CD4-positive, alpha-beta T cell treated with Interleukin-2 at 100 ng/mL for 4 hours (primary cell): ENCODE measurements at regions not wholly inside any gene's neighbourhood (a gene's known extent, or its start where the extent isn't known, plus 50 kb on each side); places are given as distances from the start of the nearest gene placed in this dataset.
"Not testable (repeated sequence)": the region's sequence is repeated elsewhere in the genome, so short reads cannot be mapped to it uniquely, and the experiment has no call there.

ENCODE experiments used
- DNase-seq: peaks from one replicate; pipeline ENCODE4 v3.0.0-alpha.2; 2020; ENCODE audit warnings: low spot score

DNA sequence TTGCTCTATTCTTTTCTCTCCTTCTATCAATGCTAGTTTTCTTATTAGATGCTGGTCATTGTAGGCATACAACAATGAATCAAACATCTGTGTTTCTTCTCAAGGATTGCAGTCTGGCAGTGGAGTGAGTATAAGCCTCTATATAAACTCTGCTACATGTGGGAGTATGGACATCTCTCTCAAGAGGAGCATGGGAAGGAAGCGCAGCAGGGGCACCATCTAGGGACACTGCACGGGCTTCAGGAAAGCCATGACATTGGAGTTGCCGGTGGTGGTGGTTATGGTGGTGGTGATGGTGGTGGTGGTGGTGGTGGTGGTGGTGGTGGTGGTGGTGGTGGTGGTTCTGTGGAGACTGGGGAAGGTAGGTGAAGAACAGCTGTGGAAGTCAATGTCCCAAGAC is 462.6 kb downstream of the RNF144A start:
- DNase-seq, result no peak

DNA sequence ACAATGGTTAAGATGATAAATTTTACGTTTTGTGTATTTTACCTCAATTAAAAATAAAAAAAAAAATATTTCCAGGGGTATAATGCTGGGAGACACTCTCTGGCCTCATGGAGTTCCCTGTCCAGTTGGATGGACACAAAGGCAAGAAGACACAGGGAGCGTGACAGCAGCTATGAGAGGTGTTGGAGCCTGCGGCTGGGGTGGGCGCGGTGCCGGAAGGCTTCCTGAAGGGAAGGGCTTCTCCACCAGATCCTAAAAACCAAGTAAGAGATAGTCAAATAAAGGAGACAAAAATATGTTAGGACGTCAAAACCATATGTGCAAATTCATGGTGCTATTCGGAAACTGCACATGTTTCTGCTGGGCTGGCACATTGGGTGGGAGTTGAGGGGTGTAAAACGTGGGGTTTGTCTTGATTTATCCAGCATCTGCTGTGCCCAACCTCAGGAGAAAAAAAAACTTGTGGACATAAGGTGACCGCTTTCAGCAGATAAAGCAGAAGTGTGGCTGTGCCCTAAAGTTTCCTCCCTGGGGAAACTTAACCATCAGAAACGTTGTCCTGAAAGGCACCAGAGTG is 467.6 kb downstream of the RNF144A start:
- no peak for DNase-seq

DNA sequence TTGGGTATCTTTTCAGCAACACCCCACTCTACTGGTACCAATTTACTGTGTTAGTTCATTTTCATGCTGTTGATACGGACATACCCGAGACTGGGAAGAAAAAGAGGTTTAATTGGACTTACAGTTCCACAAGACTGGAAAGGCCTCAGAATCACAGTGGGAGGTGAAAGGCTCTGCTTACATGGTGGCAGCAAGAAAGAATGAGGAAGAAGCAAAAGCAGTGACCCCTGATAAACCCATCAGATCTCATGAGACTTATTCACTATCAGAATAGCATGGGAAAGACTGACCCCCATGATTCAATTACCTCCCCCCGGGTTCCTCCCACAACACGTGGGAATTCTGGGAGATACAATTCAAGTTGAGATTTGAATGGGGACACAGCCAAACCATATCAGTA is 473.1 kb downstream of the RNF144A start:
- not testable (repeated sequence) for DNase-seq

DNA sequence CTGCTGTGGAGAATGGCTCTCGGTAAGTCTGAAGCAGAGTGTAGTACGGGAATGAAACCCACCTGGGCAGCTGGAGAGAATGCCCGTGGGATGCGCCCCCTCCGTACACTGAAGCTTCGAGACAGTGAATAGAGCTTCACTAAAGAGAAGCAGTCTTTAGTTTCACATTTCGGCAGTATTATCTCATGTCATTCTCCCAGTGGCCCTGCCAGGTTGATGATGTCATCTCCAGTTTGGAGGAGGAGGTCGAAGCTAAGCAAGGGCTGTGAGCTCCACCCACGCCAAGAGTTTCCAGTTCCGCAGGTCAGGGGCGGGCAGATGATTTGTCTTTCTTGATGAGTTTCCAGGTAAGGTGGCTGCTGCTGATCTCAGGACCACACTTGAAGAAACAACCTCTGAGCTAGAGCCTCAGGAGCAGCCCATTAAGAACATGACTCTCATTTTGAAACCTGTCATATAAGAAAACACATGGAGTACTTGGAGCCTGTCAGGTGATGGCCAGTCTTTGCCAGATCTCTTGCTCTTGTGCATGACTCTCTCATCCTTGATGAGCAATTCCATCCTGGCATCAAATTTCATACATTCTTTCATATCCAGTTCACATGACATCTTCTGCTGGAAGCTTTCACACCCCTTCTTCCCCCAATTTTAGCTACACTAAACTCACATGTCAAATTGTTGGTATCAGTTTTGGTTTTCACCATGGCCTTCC is 475.0 kb downstream of the RNF144A start:
- DNase-seq, result no peak

DNA sequence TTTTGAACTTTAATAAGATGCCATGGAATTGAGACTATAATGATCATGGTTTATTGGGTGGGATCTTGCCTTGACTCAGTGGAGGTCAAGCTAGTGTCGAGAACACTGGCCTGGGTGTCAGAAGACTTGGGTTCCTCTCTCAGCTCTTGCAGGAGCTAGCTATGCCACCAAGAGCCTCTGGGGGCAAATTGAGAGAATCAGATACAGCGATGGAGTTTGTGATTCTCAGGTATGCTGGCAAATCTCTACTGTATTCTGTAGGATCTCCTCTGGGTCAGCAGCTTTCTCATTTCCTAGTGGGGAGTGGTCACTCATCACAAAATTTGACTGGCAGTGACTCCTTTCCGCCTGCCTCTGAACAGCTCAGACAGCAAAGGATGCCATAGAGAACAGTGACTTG is 477.0 kb downstream of the RNF144A start:
- no peak for DNase-seq

DNA sequence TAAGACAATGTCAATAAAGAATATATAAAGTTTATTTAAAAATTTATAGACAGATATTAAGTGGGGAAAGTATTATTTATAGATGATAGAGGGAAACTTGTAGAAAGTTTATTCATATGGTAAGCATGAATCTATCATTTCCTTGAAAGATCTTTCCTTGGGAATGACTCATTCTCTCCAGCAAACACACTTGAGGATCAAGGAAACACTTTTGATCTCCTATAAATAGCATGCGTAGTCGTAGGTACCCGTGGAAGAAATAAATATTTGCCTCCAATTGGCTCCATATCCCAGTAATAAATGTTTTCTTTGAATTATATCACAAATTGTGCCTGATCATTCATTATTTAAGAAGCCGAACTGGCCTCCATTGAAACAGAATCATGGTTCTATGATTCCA is 483.4 kb downstream of the RNF144A start:
- no peak for DNase-seq

DNA sequence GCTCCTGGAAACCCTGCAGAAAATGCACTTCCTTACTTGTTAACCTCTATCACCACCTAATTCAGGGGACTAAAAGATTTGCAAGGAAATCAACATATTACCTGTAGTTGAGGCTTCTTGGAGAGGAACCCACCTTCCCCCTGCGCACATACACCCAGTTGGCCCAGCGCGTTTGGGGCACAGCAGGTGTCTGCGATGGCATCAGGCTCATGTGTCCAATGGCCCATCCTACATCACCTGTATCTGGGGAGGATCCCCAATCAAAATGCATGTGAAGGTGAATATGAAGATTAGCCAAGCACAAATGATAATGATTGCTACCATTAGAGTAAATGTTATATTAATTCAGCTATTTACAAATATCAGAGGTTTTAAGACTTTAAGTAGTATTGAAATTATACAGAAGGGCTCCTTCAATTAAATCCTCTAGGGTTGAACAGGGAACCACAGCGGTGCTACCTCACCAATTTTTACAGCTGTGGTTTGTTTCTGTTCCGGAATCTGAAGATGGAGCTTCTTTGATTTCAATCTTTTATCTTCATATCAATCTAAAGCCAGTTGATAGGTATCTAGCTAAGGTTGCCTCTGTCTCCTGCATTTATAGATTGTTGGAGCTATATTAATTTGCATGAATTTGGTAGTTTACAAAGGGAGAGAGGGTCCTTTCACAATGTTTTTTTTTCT is 486.0 kb downstream of the RNF144A start:
- DNase-seq, result no peak

DNA sequence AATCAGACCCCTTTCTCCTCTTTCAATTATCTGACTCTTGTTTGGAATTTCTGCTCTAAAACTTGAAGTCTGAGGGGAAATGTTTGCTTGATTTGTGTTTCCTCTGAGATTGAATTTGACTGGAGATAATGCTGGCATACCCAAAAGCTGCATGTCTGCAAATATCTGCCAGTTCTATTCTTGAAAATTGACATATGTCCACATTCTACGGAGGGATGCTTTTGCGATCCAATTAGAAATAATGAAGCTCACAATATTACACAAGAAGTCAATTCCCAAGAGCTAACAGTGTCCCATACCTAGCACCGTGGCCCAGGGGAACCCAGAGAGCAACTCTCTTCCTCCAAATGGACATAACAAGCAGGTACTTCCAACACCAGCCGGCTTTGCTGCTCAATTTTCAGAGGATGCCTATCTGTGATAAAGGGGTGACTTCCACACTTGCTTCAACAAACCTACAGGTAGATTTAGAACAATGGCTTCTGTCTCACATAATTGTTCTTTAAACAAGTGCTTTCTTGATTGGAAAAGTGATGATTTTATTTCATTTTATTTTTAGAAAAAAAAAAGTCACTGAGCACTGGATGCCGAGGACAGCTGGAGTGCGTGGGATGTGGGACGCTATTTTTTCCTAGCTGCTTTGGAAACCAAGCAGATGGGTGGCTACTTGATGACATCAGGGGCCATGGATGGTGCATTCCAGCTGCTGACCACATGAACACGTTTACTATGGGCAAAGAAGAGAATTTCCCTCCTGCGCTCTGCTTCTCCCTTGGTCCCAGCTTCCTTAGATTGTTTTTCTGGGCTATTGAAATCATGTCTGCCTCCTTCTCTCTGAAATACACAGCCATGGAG is 488.9 kb downstream of the RNF144A start:
- DNase-seq, result no peak

DNA sequence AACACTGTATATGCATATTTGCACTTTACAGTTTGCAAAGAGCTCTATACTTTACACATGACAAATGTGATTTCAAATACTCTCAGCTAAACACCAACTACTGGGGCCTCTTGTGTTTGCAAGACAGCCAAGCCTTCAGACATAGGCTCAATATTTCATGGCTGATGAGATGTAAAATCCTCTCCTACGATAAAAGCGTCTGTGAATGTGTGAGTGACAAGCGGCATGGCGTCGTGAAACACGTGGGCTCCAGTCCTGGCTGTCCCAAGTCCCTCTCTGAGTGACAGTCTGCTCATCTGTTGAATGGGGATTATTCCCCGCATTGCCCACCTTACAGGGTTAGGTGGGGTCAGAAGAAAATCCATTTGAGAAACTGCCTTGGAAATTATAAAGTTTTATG is 489.8 kb downstream of the RNF144A start:
- DNase-seq, result no peak

DNA sequence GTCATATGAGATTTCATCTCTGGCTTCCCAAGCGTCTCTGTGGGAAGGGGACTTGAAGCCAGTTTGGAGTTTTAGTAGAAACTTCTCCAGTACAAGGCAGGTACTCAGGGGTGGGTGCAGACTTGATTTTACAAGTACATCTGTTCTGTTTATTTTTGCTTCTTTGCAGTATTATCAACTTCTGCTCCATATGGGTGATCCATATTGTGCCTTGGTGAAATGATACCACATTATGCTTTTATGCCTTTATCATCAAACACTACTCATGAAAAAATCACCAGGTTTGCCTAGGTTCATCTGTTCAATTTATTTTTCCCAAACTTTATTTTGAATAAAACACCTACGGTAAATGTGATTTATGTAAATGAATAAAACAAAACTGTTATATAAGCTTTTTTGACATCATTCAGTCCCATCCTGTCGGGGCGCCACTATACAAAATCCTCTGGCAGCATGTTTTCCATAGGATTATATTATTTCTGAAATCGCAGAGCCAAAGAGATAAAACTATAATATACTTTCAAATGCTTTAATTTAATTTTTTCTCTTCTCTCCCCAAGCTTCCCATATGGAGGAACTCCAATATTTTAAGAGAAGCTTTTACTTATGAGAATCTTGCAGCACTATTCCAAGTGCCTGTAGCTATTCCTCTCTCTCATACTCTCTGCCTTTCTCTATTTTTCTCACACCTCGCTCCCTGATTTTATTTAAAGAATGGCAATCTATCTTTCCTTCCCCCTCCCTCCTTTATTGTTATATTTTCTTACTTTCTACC is 490.9 kb downstream of the RNF144A start:
- no peak for DNase-seq

DNA sequence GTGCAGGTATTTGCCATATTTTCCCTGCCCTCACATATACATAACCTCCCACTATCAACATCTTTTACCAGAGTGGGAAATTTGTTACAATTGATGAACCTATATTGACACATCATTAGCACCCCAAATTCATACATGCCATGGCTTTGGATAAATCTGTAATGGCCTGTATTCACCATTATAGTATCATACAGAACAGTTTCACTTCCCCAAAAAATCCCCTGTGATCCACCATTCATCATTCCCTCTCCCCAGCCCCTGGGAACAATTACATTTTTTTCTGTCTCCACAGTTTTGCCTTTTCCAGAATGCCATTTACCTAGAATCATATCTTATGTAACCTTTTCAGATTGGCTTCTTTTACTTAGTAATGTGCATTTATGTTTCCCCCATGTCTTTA is 494.5 kb downstream of the RNF144A start:
- no peak for DNase-seq

DNA sequence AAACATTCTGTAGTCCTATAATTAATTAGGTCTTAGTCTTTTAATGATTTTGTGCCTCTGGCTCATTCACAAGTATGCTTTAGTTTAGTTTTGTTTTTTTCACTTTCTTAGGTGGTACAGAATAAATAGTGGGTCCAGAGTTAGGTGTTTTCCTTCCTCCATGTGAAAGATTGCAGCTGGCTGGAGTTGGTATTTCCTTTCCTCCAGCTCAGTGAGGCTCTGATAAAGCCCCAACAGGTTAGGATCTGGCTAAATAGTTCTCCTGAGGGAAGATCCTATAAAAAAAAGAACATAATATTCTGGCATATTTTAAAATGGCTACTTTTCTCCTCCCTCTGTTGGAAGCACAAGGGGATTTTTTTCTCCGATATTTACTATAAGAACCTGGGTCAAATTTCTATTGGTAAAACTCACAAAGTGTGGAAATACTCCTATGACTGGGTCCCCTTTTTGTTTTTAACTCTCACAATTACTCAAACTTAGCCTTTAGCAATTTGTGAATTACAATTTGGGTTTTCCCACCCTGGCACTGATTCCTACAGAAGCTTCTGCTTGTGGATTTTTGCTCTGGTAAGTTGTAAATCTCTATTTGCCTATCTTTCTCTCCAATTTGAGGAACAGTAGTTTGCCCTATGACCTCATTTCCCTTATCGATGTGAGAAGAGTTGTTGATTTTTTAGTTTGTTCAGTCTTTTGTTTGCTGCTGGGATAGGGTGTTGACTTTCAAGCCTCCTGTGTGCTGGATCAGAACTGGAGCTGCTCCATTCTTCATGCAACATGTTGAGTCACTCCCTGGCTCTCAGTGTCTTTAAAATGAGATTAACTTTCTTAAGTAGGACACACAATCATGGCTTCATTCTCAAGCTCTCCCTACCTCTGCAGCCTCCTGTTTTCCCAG is 500.9 kb downstream of the RNF144A start:
- DNase-seq, result no peak

DNA sequence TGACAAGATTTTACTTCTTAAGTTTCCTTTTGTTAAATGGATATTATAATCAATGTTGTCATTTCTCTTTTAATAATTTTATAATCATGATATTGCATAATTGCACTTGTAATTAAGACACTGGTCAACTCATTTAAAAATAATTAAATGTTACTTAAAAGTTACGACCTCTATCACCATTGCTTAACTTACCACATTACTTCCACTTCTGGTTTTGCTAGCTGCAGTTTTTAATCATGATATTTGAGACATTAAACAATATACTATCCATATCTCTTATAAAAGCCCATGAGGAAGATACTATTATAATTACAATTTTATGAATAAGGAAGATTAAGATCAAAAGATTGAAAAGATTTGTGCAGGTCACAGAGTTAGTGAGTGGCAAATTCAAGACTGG is 502.0 kb downstream of the RNF144A start:
- no peak for DNase-seq

DNA sequence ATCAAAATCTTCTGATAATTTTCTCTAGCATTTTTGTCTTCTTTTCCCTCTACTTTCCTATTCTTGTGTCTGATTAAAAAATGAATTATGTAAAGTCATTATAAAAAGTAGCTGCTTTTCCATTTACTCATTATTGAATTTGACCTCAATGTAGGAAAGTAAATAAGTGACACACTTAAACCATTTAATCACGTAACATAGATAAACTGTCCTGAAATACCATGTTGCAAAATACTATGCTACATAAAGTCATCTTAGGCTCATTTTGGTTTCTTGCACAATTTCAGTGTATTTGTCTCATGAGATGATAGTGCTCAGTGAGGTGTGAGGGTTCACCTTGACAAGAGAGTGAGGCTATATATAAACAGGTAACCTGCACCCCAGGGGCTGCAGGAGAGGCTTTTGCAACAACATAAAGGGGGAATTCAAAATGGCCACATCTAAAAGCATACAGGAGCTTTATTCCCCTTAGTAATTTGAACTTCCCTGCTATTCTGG is 502.7 kb downstream of the RNF144A start:
- no peak for DNase-seq

DNA sequence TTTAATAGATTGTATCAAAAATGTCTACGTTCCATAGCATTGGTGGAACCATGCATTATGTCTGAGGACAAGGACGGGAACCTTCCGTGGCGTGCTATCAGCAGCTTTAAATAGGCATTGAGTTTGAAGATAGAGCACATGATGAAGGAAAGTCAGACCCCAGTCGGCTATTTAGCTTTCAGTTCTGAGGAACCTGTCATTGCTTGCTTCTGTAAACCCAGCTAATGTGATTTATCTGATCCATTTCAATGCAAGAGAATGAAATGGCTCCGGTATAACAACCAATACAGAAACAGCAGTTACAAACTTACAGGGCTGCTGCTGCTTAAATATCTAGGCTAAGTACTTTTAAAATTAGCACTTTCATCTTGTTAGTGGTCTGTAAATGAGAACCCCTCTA is 503.3 kb downstream of the RNF144A start:
- no peak for DNase-seq

DNA sequence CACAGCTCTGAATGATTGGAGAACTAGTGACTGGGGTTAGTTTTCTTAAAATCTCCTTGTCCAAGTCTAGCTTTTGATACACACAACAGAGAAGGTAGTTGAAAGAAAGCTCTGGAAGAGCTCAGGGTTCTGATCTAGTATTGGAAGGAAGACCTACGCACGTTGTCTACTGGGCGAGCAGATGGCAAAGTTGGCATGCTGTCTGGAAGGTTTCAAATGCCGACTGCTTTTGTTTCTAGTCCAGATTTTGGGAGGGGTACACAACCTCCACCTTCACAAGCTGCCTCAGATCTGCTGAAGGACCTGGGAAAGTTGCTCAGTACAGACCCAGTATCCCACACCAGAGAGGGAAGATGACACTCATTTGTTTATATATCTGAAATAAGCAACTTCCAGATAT is 507.3 kb downstream of the RNF144A start:
- no peak for DNase-seq

DNA sequence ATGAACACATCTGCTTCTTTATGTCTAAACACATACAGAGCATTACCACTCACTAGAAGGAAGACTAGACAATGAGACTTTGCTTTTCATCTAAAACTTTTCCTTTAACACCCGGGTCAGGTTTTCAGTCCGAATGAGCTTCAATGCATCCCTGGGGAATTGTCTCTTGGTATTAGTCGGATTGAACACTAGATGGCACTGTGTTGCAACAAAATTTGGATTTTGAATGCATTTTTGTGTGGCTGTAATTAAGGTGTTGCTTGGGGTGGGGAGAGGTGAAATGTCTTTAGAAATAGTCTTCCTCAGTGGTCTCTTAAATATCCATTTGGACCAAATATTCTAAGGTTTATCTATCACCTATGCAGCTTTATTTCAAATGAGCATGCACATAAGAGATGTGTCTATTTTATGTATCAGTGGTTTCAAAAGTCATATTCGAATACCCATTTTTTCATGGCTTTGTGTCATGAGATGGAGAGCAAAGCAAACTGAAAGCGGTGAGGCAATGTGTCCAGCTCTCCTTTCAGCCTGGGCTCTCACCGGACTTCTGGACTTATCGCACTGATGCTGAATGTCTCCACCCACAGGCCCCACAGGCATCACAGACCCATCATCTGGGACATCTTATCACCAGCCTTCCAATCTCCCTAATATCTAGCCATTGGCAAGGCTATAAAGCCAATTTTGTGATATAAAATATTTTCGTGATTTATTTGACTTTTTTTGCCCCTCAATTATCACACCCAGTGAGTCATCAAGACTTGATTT is 510.3 kb downstream of the RNF144A start:
- DNase-seq, result peak; percentile 75

DNA sequence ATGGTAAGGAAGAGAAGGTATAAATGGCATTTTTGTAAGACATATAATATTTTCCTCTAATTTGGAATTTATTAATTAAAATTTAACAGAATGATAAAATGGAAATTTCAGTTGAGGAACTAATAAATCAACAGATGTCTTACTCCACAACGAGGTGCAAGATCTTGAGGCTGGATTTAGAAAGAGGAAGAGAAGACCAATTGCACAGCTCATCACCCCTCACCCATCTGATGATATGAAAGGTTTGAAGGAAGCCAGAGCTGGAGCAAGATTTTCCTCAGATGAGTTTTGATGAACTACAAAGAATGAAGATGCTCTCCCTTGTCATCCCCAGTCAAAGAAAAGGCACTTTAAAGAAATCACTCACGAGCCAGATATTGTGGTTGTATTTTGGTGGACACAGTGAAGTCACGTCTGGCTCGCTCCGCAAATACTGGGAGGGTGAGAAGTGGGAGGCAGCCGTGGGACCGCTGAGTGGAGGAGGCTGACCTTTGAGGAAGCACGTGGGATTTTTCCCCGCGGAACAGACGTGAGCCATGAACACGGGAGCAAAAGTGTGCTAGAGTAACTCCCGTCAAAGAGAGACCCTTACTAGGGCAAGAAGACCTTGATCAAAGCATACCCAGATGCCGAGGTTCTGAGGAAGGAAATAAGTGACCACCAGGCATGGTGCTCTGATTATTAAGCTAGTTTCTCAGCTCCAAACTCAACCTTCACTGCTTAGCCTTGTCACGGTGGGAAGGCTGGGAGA is 511.4 kb downstream of the RNF144A start:
- DNase-seq, result no peak

DNA sequence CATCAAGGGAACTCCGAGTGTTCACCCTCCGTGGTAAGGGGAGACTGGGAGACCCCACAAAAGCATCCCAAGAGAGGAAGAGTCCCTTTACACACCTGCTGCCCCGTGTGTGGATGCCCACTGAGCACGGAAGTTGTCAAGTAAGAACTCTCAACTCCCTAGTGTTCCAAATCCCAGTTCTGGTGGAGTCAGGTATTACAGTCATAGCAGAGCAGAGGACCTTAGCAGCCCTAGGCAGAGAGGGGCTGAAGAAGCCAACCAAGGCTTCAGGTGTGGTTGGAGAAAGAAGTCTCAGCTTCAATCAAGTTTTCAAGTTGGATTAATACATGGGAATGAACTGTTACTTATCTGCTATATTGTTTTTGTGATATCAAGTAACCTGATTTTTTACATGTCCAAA is 512.5 kb downstream of the RNF144A start:
- no peak for DNase-seq
